ENCODE measurements at regions not wholly inside any gene's neighbourhood (a gene's known extent, or its start where the extent isn't known, plus 50 kb on each side); places are given as distances from the start of the nearest gene placed in this dataset.

DNA sequence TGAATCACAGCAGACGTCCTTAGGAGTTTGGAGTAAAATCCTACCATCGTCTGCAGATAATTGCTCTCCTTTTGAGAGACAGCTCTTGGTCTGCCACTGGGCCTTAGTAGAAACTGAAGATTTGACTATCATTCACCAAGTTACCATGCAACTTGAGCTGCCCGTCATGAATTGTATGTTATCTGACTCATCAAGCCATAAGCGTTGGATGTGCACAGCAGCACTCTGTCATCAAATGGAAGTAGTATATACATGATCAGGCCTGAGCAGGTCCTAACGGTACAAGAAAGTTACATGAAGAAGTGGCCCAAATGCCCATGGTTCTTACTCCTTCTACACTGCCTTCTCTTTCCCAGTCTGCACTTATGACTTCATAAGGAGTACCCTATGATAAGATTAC is 317.8 kb downstream of the GPATCH2 start:
- no peak for DNase-seq (ENCODE audit: low read depth in 4 of 4, low spot score in 2 of 4)

DNA sequence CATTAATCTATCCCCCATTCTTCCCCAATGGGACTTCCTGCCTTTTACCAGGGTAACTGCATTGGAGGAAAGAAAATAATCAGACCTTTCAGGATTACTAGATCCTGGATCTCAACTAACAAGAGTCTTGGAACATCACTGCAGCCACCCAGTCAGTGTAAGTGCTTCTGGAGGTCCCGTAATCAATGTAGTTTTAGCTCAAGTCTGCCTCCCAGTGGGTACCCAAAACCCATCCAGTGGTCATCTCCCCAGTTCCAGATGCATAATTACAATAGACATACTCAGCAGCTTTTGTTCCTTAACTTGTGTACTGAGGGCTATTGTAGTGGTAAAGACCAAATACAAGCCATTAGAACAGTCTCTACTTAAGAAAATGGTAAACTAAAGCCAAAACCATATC is 319.1 kb downstream of the GPATCH2 start:
- DNase-seq (ENCODE audit: low read depth in 4 of 4, low spot score in 2 of 4): no peak

DNA sequence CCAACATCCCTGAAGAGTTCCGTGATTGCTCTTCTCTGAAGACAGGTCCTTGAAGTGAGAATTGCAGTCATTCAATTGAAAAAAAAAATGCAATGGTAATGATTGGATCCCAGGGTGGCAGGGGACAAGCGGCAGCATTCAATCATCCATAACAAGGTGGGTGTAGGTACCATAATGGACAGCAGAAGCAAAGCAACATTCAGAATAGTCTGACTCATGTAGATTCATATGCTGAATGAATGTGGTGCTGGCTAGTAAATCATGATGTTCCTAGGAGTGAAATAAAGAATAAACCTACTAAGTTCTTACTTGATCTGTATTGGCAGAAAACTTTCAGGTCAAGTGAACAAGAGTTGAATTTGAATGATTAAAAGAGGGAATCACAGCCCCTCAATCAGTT is 319.6 kb downstream of the GPATCH2 start:
- DNase-seq (ENCODE audit: low read depth in 4 of 4, low spot score in 2 of 4): no peak

DNA sequence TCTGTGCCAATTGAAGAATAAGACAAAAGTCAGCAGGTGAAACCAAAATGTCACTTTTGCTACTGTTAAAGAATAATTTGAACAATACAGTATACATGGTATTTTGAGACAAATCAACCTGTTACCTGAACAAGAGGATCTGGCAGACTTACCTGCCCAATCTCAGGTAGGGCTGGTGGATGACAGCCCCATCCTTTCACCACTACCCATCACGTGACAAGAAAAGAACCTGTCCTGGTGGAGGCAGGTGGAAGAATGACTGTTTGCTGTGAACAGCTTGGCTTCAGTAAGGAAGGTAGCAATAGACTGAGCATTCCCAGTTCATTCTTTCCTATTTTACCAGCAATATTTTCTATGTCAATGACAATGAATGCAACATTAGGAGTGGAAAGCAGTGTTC is 349.6 kb downstream of the GPATCH2 start:
- no peak for DNase-seq (ENCODE audit: low read depth in 4 of 4, low spot score in 2 of 4)

DNA sequence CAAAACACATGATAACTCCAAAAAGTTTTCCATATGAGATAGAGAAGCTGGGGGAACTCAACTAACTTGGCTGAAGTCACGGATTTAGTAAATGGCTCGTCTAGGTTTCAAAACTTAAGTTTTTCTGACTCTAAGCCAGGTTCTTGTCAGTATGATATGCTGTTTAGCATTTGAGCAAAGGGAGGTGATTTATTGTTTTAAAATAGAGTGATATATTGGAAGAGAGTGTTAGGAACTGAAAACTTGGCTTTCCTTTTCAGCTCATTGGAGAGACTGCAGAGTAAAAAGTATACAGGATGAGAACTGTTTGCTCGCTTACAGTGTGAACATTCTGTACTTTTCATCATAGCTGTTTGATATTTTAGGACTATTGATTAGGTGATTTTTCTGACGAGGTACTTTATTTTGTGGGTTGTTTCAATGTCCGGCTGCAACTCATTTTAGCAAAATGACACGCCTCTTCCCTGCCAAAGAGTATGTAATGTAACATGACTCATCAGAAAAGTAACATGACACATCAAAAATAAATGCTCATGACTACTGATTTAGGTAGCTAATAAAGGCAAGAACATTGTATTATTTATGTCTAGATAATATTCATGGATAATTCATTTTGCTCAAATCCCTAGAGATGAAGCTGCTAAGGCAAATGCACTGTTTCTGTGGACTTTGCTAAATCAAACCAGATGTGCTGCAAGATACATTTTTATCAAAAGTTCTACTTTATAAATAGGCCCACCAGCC is 355.1 kb downstream of the GPATCH2 start:
- no peak for DNase-seq (ENCODE audit: low read depth in 4 of 4, low spot score in 2 of 4)

DNA sequence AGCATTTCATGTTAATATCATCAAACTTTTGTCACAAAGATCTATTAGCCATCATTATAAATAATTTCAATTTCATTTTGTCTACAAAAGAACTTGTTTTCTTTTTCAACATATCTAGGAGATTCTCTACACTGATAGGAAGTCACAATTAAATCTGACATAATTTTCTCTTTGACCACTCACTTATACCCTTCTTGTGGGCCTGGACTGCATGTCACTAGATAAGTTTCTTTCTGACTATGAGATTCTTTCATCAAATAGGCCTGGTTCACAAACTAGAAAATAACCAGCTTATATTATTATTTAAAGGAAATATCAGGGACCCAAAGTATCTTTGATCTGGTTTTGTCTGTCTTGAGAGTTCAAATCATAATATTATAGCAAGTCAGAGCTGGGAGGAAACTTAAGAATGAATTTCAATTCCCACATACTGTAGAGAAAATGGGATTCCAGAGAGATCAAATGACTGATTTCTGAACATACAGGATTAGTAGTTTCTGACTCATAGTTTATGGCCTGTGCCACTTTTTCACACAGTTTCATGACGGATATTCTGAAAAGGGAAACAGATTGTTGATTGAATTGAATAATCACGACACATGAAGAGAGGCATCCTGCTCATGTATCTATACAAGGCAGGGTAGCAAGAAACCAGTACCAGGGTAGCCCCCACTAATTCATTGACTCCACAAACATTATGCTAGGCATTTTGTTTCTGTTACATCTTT is 355.8 kb downstream of the GPATCH2 start:
- DNase-seq (ENCODE audit: low read depth in 4 of 4, low spot score in 2 of 4): no peak

DNA sequence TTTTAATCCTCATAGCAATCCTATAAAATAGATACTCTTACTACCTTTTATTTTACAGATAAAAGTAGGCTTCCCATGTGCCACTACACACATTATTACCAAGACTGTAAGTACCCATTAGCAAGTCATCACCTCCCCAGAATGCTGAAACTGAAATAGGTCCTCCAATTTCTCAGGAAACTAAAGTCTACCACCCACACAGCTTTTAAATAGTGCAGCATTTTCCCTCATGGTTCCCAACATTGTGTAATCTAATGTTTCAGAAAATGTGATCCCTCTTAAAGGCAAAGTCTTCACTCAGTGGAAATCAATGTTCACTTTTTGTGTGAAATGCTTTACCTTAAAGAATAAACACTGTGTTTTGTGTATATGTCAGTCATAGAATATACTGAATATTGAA is 356.5 kb downstream of the GPATCH2 start:
- DNase-seq (ENCODE audit: low read depth in 4 of 4, low spot score in 2 of 4): no peak

DNA sequence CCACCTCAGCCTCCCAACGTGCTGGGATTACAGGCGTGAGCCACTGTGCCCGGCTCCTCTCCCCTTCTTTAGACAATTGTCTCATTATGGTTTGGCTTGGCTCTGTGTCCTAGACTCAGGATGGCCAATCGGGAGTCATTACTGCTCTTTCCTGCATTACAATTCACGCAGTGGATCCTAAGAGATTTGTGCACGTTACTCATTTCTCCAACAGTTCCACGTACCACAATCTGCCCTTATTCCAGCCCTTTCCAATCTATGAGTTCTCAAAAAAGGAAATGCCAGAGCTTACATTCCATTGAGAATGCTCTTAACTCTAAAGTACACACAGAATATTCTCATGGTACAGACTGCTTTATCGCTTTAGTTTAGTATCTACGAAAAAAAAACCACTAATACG is 357.0 kb downstream of the GPATCH2 start:
- no peak for DNase-seq (ENCODE audit: low read depth in 4 of 4, low spot score in 2 of 4)

DNA sequence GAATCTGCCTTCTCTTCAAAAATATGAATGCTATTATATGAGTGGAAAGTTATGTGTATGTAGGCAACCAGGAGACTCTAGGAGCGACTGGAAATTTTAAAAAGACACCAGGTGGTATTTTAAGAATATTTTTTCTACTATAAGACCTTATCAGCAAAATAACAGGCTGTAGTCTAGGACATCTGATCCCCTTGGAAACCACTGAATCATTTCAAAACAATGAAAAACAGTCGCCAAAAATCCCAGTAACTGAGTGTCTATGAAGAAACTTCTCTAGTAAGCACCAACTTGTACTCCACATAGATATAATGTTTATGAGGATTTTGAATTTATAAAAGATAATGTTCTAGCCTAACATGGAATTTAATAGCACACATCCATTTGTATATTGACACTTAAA is 358.5 kb downstream of the GPATCH2 start:
- DNase-seq (ENCODE audit: low read depth in 4 of 4, low spot score in 2 of 4): no peak

DNA sequence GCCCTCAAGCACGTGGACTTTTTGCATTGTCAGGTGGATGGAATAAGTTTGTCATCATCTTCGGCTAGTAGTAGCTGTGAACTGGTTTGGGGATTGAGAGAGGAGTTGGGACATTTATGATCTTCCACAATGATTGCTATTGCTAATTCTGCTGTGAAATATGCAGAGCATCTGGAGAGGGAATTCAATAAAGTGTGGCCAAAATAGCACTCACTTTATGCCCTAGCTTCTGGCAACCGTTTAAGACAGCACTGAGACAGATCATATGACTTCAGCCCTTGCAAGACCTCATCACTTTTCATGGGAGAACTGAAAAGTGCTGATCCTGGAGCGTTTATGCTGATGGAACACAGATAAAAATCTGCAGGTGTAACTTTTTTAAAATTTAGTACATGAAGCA is 360.8 kb downstream of the GPATCH2 start:
- DNase-seq (ENCODE audit: low read depth in 4 of 4, low spot score in 2 of 4): no peak

DNA sequence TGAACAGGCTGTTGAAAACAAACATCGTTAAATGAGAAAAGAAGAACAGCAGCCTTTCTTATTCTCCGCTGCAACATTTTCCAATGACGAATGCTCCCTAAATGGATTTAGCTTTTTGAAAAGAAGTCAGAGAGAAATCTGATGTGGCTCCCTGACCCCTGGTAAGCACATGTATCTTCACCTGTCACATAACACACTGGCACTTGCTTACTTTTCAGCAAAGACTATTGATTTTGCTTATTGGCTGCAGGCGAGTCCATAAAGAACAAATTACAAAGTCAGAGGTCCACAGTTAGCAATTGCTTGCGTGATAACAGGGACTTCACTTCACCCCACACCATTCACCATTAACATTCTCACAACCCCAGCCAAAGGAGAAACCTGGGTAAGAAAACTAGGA is 362.8 kb downstream of the GPATCH2 start:
- DNase-seq (ENCODE audit: low read depth in 4 of 4, low spot score in 2 of 4): no peak

DNA sequence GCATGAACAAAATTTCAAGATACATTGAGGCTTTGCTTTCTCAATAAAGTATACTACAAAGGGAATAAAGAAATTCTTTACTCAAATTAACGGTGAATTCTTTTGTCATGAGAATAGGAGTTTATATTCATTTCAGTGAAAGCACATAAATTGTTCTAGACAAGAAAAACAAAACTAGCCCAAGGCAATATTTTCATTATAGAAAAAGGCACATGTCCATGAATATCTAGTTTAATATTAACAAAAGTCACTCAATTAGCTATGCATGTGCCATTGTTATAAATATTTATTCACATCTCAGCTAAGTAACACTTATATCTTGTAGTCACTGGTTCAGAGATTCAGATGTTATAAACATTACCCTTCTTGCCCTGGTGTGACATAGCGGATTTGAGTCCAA is 369.3 kb downstream of the GPATCH2 start:
- no peak for DNase-seq (ENCODE audit: low read depth in 4 of 4, low spot score in 2 of 4)

DNA sequence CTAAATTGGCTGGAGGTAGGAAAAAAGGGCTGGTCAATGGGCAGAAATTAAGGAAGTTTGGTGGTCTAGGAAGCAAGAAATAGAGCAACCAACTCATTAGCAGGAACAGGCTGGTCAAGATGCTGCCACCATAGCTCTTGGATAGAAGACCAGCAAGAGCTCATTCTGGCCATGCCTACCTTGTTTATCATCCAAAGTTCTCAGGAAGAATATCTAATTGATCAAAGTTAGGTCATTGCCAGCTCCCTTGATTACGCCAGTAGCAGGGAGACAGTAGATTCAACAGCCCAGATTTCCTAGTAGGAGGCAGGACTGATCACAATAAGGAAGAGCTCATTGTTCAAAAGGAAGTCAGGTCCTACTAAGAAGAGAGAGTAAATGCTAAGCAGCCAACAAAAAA is 370.2 kb downstream of the GPATCH2 start:
- DNase-seq (ENCODE audit: low read depth in 4 of 4, low spot score in 2 of 4): no peak

DNA sequence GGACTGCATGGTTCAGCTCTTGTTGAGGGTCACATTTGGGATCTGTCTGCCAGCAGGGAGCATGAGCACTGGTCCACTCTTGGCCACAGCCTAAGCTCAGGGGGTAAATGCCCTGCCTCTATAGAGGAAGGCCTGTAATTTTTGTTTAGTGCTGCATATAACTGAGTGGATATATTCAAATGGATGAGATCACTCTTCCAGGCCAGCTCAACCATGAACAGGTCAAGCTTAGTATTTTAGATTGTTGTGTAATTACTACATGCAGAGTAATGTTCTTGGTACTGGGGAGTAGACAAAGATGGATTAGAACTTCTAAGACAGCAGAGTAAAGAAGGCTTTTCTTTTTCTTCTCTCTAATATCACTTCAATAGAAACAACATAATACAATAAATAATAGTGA is 376.9 kb downstream of the GPATCH2 start:
- no peak for DNase-seq (ENCODE audit: low read depth in 4 of 4, low spot score in 2 of 4)

DNA sequence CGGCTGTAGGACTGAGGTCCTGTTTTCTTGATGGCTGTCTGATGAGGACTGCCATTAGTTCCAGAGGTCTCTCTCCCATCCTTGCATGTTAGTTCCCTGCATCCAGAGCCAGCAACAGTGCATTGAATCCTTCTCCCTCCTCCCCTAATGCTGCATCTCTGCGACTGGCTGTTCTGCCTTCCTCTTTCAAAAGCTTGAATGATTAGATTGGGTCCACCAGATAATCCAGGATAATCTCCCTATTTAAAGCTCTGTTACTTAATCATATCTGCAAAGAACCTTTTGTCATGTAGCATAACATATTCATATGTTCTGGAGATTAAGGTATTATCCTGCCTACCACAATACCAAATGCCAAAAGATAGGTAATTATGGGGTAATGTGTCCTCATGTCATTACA is 377.5 kb downstream of the GPATCH2 start:
- no peak for DNase-seq (ENCODE audit: low read depth in 4 of 4, low spot score in 2 of 4)

DNA sequence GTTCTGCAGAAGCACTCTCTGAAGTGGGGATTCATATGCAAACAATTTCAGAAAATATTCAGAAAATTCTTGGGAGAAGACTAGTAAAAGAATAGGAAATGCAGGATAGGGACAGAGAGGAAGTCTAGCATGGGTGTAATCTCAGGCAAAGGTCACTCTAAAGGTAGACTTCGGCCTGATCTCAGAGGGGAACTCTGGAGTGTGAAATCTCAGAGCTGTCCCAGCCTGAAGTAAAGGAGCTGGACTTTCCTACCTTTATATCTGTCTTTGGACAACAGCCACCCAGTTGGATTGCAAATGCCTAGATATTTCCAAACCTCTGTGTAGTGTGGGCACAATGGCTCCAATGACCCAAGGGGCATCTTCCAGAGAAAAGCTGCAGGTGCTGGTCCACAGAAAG is 379.8 kb downstream of the GPATCH2 start:
- DNase-seq (ENCODE audit: low read depth in 4 of 4, low spot score in 2 of 4): no peak

DNA sequence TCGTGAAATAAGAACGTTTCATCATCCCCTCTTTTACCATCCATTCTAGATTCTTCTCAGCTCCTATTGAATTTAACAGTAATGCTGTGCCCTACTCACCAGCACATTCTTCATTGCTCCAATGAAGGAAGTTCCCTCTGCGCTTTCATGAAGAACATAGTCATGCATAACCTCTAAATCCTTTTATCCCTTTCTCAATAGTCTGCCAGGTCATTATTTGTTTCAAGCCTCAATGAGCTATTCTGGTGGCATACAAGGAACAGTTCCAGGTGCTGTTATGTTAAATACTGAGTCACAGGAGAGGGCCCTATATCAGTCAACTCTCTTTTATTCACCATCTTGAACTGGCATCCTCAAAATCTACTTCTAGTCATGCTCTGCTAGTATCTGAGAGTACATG is 381.0 kb downstream of the GPATCH2 start:
- no peak for DNase-seq (ENCODE audit: low read depth in 4 of 4, low spot score in 2 of 4)

DNA sequence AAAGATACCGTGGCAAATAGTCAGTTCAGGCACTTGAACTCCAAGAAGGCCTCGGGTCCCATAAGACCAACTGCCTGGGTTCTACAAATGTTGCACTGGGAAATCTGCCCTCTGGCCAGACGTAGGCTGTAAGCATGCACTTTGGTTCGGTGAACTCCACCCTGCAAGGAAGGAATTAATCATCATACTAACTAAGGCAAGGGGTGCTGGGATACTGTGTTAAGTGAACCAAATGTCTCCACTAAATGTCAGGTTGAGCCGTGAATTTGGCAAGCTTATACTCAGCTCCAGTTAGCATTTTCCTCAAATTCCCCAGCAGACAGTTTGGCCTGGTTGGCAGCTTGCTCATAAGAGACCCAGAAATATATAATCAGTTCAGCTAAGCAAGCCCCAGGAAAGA is 385.9 kb downstream of the GPATCH2 start:
- no peak for DNase-seq (ENCODE audit: low read depth in 4 of 4, low spot score in 2 of 4)

DNA sequence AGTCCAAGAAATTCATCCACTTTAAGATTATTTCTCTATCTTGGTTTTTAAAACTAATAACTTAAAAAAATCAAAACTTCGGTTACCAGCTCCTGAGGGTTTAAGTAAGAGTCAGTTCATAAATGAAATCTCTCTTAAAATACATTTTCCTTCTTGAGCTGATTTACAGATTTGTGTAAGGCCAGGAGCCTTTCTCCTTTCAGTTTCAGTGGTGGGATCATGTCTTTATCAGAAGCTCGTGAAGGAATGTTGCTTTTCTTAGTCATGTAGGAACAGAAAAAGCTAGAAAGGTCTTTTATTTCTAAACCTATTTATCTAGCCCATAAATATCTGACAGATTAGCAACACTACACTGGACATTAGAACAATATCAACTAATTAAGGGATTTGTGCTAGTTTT is 390.2 kb downstream of the GPATCH2 start:
- DNase-seq (ENCODE audit: low read depth in 4 of 4, low spot score in 2 of 4): no peak

DNA sequence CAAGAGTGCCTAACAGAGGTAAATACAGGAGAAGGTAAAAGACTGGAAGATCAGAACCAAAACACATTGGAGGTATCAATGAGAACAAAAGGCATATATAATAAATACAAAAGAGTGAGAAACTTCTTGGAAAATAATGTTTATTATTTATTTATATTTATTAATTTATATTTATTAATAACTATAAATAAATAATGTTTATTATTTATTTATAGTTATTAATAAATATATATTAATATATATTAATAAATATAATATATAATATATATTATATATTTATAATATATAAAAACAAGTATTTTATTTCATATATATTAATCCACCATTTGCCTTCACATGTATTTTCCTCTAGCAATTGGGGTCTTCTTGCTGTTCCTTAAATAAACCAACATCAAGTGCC is 391.9 kb downstream of the GPATCH2 start:
- no peak for DNase-seq (ENCODE audit: low read depth in 4 of 4, low spot score in 2 of 4)

DNA sequence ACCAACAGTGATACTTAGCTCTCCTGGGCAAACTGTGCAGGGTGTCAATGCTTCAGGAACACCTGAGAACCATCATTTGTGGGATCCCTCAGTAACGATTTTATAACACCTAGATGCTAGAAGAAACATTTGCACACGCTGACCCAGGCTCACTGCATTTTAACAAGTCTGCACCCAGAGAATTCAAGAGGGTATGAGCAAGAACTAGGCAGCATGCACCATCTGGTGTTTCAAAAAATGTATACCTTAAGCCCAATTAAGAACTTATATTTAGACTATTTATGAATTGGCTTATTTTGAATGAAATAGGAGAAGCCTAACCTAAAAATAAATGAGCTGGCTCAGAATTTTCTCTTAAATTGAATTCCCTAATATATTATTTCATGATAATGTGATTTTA is 400.5 kb downstream of the GPATCH2 start:
- no peak for DNase-seq (ENCODE audit: low read depth in 4 of 4, low spot score in 2 of 4)

DNA sequence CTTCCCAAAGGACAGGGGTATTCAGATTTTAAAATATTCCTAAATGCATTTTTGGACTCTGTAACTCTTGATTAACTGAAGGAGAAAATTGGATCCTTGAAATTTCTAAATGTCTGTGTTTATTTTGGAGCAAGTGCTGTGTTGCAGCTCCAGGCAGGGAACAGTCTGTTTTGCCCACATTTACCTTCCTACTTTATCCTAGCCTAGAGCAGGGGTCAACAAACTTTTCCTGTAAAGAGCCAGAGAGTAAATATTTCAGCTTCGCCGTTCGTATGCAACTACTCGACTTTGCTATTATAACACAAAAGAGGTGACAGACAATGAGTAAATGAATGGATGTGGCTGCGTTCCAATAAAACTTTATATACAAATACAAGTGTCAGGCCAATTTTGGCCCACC is 402.2 kb downstream of the GPATCH2 start:
- no peak for DNase-seq (ENCODE audit: low read depth in 4 of 4, low spot score in 2 of 4)

DNA sequence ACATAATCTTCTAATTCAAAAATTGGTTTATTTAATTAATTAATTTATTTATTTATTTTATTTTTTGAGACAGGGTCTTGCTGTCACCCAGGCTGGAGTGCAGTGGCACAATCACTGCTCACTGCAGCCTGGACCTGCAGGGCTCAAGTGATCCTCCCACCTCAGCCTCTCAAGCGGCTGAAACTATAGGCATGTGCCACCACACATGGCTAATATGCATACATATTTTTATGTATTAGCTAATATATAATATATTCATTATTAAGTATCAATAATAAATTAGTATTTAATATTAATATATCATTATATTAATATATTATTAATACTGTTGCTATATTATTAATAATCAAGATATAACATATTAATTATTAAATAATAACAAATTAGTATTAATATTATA is 406.7 kb downstream of the GPATCH2 start:
- DNase-seq (ENCODE audit: low read depth in 4 of 4, low spot score in 2 of 4): no peak
